Spleen (tissue), 7 donors: ENCODE measurements at regions not wholly inside any gene's neighbourhood (a gene's known extent, or its start where the extent isn't known, plus 50 kb on each side); places are given as distances from the start of the nearest gene placed in this dataset.

Source experiments
- POLR2AphosphoS5 ChIP-seq, 3 donors: sonication (generic); formaldehyde crosslinking; IDR thresholded peaks; one replicate each; pipeline ENCODE4 v1.5.1; 2017; ENCODE audit warnings: antibody characterized with exemption in 3 of 3
- TF ChIP-seq, protein P1 (sequence below), 11 experiments: fragments of 200-600 bp in 7 of 11; fragments of 450-650 bp in 4 of 11; sonication (generic) in 4 of 11; IDR thresholded peaks in 8 of 11; conservative IDR thresholded peaks in 3 of 11; 1 replicate in 7 of 11; 2 replicates in 4 of 11; pipeline versions ENCODE4 v1.4.0 to v1.8.0; 2016 to 2021; ENCODE audit warnings: antibody characterized with exemption in 11 of 11, inconsistent platforms in 4 of 11, mild to moderate bottlenecking in 1 of 11
- donor health status: DM: no; HTN: no; CAD: no; lungs with moderate emphysema.
- donor health status: DM: no; HTN: no; CAD: no.
- donor health status: DM: no; HTN: no; CAD: no.

DNA sequence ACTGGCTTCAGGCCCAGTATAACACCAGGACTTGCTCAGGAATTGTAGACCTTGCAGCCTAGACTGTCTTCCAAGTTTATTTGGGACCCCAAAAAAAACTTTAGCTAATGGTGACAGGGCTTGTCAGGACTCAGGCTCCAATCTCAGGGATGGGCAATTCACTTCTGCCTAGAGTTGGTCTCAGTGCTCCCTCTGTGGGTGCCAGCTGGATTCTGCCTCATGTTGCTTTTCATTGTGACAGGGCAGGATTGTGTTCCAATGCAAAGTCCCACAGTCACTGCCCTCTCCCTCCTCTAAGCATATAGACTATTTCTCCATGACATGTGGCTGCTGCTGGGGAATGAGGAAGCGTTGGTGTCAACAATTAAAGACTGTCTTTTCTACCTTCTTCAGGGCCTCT is 174.7 kb downstream of the CYLC2 start:
- TF ChIP-seq, protein P1, sequence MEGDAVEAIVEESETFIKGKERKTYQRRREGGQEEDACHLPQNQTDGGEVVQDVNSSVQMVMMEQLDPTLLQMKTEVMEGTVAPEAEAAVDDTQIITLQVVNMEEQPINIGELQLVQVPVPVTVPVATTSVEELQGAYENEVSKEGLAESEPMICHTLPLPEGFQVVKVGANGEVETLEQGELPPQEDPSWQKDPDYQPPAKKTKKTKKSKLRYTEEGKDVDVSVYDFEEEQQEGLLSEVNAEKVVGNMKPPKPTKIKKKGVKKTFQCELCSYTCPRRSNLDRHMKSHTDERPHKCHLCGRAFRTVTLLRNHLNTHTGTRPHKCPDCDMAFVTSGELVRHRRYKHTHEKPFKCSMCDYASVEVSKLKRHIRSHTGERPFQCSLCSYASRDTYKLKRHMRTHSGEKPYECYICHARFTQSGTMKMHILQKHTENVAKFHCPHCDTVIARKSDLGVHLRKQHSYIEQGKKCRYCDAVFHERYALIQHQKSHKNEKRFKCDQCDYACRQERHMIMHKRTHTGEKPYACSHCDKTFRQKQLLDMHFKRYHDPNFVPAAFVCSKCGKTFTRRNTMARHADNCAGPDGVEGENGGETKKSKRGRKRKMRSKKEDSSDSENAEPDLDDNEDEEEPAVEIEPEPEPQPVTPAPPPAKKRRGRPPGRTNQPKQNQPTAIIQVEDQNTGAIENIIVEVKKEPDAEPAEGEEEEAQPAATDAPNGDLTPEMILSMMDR (IDR thresholded peaks at IDR 0.05 in 8 of 11, conservative IDR thresholded peaks at IDR 0.05 in 3 of 11) = no peak
- no peak for TF ChIP-seq POLR2AphosphoS5 (IDR thresholded peaks at IDR 0.05)
